ENCODE measurements at regions not wholly inside any gene's neighbourhood (a gene's known extent, or its start where the extent isn't known, plus 50 kb on each side); places are given as distances from the start of the nearest gene placed in this dataset.

- H2AFZ ChIP-seq (ENCODE audit: low read depth, low read length): no peak overlapping the region
- no peaks in the 10 kb centered on the region for H3K79me2 ChIP-seq (ENCODE audit: control insufficient read depth, insufficient read depth, low read length)
- H3K9me3 ChIP-seq (replicated peaks; ENCODE audit: control insufficient read depth, insufficient read depth, low read depth, low read length): no peaks in the 10 kb centered on the region
- H3K9ac ChIP-seq (ENCODE audit: insufficient read depth in 1 of 2, low read depth in 2 of 2, low read length in 2 of 2): no peak overlapping the region
- no peaks in the 10 kb centered on the region for H3K27me3 ChIP-seq (ENCODE audit: control insufficient read depth in 2 of 2, insufficient read depth in 2 of 2, low read length in 2 of 2)
- no peak for ATAC-seq
- ChIA-PET POLR2A (no interaction called here), CTCF (ENCODE audit: low intra/inter-chr PET ratio) (no interaction called here)
- no peaks in the 10 kb centered on the region for H3K36me3 ChIP-seq (ENCODE audit: control insufficient read depth, insufficient read depth, low read length)
- no peak overlapping the region for H3K4me2 ChIP-seq (ENCODE audit: insufficient read depth, low read length)
- 0% methylated on average over 5 of the region's 5 CpGs for WGBS (ENCODE audit: insufficient coverage, low coverage, missing lambda C conversion rate)
- H3K4me1 ChIP-seq (replicated peaks in 1 of 2; ENCODE audit: control insufficient read depth in 2 of 2, insufficient read depth in 2 of 2, low read length in 2 of 2): no peaks in the 10 kb centered on the region
- H3K4me3 ChIP-seq: no peak overlapping the region
- no peak for FAIRE-seq
- DNase-seq (ENCODE audit: extremely low read depth in 1 of 4, low spot score in 3 of 4): no peak
- H3K9me1 ChIP-seq (ENCODE audit: control insufficient read depth, insufficient read depth, low read length): no peaks in the 10 kb centered on the region
- intact Hi-C loops (cut with micrococcal nuclease): no loop called here
- no peak overlapping the region for H3K27ac ChIP-seq (ENCODE audit: extremely low read depth, low read depth, low read length)
- no TSS peak for BruUV-seq (replicated peaks)
- in situ Hi-C loops (cut with MboI): no loop called here
- no peaks in the 10 kb centered on the region for H4K20me1 ChIP-seq (replicated peaks; ENCODE audit: control insufficient read depth, insufficient read depth, low read length)
- TF ChIP-seq CBFA2T3 (IDR thresholded peaks at IDR 0.05) (no peak), SETDB1 (IDR thresholded peaks at IDR 0.05; ENCODE audit: low read length) (no peak), MXI1 (IDR thresholded peaks at IDR 0.05; ENCODE audit: low read depth, low read length) (no peak), KDM5B (IDR thresholded peaks at IDR 0.05; ENCODE audit: insufficient replicate concordance, low read depth, low read length) (no peak), HBP1 (CRISPR knock-in tag; IDR thresholded peaks at IDR 0.05) (no peak), ARHGAP35 (IDR thresholded peaks at IDR 0.05; ENCODE audit: partially characterized antibody) (no peak), MYBL2 (IDR thresholded peaks at IDR 0.05; ENCODE audit: low read depth) (no peak), MYBL2 (CRISPR knock-in tag; IDR thresholded peaks at IDR 0.05; ENCODE audit: borderline replicate concordance) (no peak), SP1 (CRISPR knock-in tag; IDR thresholded peaks at IDR 0.05) (no peak), BRCA1 (IDR thresholded peaks at IDR 0.05) (no peak), BRCA1 (CRISPR knock-in tag; IDR thresholded peaks at IDR 0.05) (no peak), HDAC8 (tag; IDR thresholded peaks at IDR 0.05) (no peak), FOSL1 (tag; conservative IDR thresholded peaks at IDR 0.05) (no peak), NR2C1 (IDR thresholded peaks at IDR 0.05) (no peak), NR2C1 (tag; IDR thresholded peaks at IDR 0.05) (no peak)
Observed at GRCh38 chr12:16955083-16955657, 349.2 kb upstream of the LMO3 start.

All from K562 (cell line).